H9 (cell line): ENCODE measurements at regions not wholly inside any gene's neighbourhood (a gene's known extent, or its start where the extent isn't known, plus 50 kb on each side); places are given as distances from the start of the nearest gene placed in this dataset.

Experiments
- DNase-seq: peaks from one replicate; pipeline ENCODE4 v3.0.0-alpha.2; 2017
- H2AFZ ChIP-seq: one replicate; pipeline ENCODE4 v1.6.1; 2013; ENCODE audit warnings: mild to moderate bottlenecking, low read length, control low read depth, moderate library complexity
- H2AK5ac ChIP-seq: 2 replicates; pipeline ENCODE4 v1.6.1; 2013; ENCODE audit warnings: low read length, control low read depth, mixed read lengths; ENCODE audit not compliant: insufficient read length
- H2BK120ac ChIP-seq: one replicate; pipeline ENCODE4 v1.6.1; 2013; ENCODE audit warnings: low read depth, mild to moderate bottlenecking, low read length, control low read depth, inconsistent platforms; ENCODE audit not compliant: poor library complexity, severe bottlenecking
- H2BK12ac ChIP-seq: 2 replicates; pipeline ENCODE4 v1.6.1; 2013; ENCODE audit warnings: low read length, control low read depth, mixed read lengths, low read depth; ENCODE audit not compliant: insufficient read length
- H2BK15ac ChIP-seq: 2 replicates; pipeline ENCODE4 v1.6.1; 2013; ENCODE audit warnings: low read depth, low read length, control low read depth
- H2BK20ac ChIP-seq: one replicate; pipeline ENCODE4 v1.6.1; 2013; ENCODE audit warnings: low read depth, mild to moderate bottlenecking, low read length, control low read depth, inconsistent platforms; ENCODE audit not compliant: poor library complexity, severe bottlenecking
- H2BK5ac ChIP-seq: 2 replicates; pipeline ENCODE4 v1.6.1; 2013; ENCODE audit warnings: low read length, control low read depth, mixed read lengths; ENCODE audit not compliant: insufficient read length
- H3K14ac ChIP-seq: 2 replicates; pipeline ENCODE4 v1.6.1; 2013; ENCODE audit warnings: low read length, control low read depth; ENCODE audit not compliant: insufficient read depth
- H3K18ac ChIP-seq: 2 replicates; pipeline ENCODE4 v1.6.1; 2013; ENCODE audit warnings: low read depth, mild to moderate bottlenecking, mixed read lengths, low read length, control low read depth; ENCODE audit not compliant: insufficient read length
- H3K23ac ChIP-seq: 2 replicates; pipeline ENCODE4 v1.6.1; 2013; ENCODE audit warnings: low read length, control low read depth, mixed read lengths, low read depth; ENCODE audit not compliant: insufficient read length
- H3K23me2 ChIP-seq: 2 replicates; pipeline ENCODE4 v1.6.1; 2013; ENCODE audit warnings: low read depth, mild to moderate bottlenecking, mixed read lengths, low read length, control low read depth; ENCODE audit not compliant: insufficient read length, poor library complexity, severe bottlenecking
- H3K27ac ChIP-seq: 2 replicates; pipeline ENCODE4 v1.5.1; 2013; ENCODE audit warnings: low read length, control low read depth, mixed read lengths, low read depth; ENCODE audit not compliant: insufficient read length
- H3K27me3 ChIP-seq: 2 replicates; pipeline ENCODE4 v1.6.1; 2013; ENCODE audit warnings: low read length, control low read depth, inconsistent platforms; ENCODE audit not compliant: insufficient read depth
- H3K4ac ChIP-seq: 2 replicates; pipeline ENCODE4 v1.6.1; 2013; ENCODE audit warnings: low read depth, mild to moderate bottlenecking, control low read depth, inconsistent platforms, low read length, moderate library complexity
- H3K4me1 ChIP-seq: 2 replicates; pipeline ENCODE4 v1.6.1; 2013; ENCODE audit warnings: low read length, control low read depth, inconsistent platforms; ENCODE audit not compliant: insufficient read depth
- H3K4me2 ChIP-seq: 2 replicates; pipeline ENCODE4 v1.6.1; 2013; ENCODE audit warnings: low read length, control low read depth, mixed read lengths; ENCODE audit not compliant: insufficient read length, insufficient read depth
- H3K56ac ChIP-seq: 2 replicates; pipeline ENCODE4 v1.6.1; 2013; ENCODE audit warnings: low read depth, mild to moderate bottlenecking, mixed read lengths, low read length, control low read depth; ENCODE audit not compliant: insufficient read length
- H3K79me1 ChIP-seq: 2 replicates; pipeline ENCODE4 v1.6.1; 2013; ENCODE audit warnings: low read depth, mild to moderate bottlenecking, moderate library complexity, low read length, control low read depth, inconsistent platforms; ENCODE audit not compliant: insufficient read depth, poor library complexity, severe bottlenecking
- H3K79me2 ChIP-seq: 2 replicates; pipeline ENCODE4 v1.6.1; 2013; ENCODE audit warnings: low read length, control low read depth, inconsistent platforms; ENCODE audit not compliant: insufficient read depth
- H3K9ac ChIP-seq: 2 replicates; pipeline ENCODE4 v1.6.1; 2013; ENCODE audit warnings: low read length, control low read depth, mixed read lengths; ENCODE audit not compliant: insufficient read length; ENCODE audit errors: extremely low read depth
- H3K9me3 ChIP-seq: one replicate; pipeline ENCODE4 v1.6.1; 2013; ENCODE audit warnings: low read depth, low read length, inconsistent platforms; ENCODE audit not compliant: control insufficient read depth
- H3T11ph ChIP-seq: one replicate; pipeline ENCODE4 v1.6.1; 2013; ENCODE audit warnings: mild to moderate bottlenecking, low read length, control low read depth, inconsistent platforms
- H4K20me1 ChIP-seq: one replicate; pipeline ENCODE4 v1.6.1; 2013; ENCODE audit not compliant: control insufficient read depth, insufficient read length, insufficient read depth
- H4K5ac ChIP-seq: 2 replicates; pipeline ENCODE4 v1.6.1; 2013; ENCODE audit warnings: low read depth, mild to moderate bottlenecking, mixed read lengths, low read length, control low read depth; ENCODE audit not compliant: insufficient read length
- H4K8ac ChIP-seq: replicated peaks from 2 replicates; pipeline ENCODE4 v1.6.1; 2013; ENCODE audit warnings: low read length, control low read depth, mixed read lengths, low read depth; ENCODE audit not compliant: insufficient read length
- H4K91ac ChIP-seq: 2 replicates; pipeline ENCODE4 v1.6.1; 2013; ENCODE audit warnings: low read depth, mild to moderate bottlenecking, moderate library complexity, mixed read lengths, low read length, control low read depth; ENCODE audit not compliant: insufficient read length
- H3K27ac Mint-ChIP-seq, 3 experiments: 2 replicates in 2 of 3; 3 replicates in 1 of 3; pipeline ENCODE4 v1.8.0; 2020 to 2021; ENCODE audit warnings: mixed read lengths in 3 of 3, mild to moderate bottlenecking in 1 of 3, moderate library complexity in 1 of 3
- H3K27me3 Mint-ChIP-seq: 2 replicates; pipeline ENCODE4 v1.8.0; 2021; ENCODE audit warnings: low read depth, mild to moderate bottlenecking, moderate library complexity, mixed read lengths
- H3K36me3 Mint-ChIP-seq, 3 experiments: 2 replicates in 2 of 3; 3 replicates in 1 of 3; pipeline ENCODE4 v1.8.0; 2020 to 2021; ENCODE audit warnings: low read depth in 3 of 3, mixed read lengths in 3 of 3; ENCODE audit not compliant: insufficient read depth in 1 of 3
- H3K4me1 Mint-ChIP-seq, 2 experiments: 2 replicates each; pipeline ENCODE4 v1.8.0; 2020; ENCODE audit warnings: mixed read lengths in 2 of 2
- H3K4me3 Mint-ChIP-seq, 2 experiments: 2 replicates in 1 of 2; 3 replicates in 1 of 2; pipeline ENCODE4 v1.8.0; 2020 to 2021; ENCODE audit warnings: mild to moderate bottlenecking in 2 of 2, mixed read lengths in 2 of 2, moderate library complexity in 1 of 2
- H3K9me3 Mint-ChIP-seq, 2 experiments: 2 replicates in 1 of 2; 3 replicates in 1 of 2; pipeline ENCODE4 v1.8.0; 2020; ENCODE audit warnings: mild to moderate bottlenecking in 2 of 2, mixed read lengths in 2 of 2, moderate library complexity in 1 of 2
- WGBS: extraction: QIAGEN DNeasy Blood & Tissue Kit; methylation state at CpG from one replicate; pipeline ENCODE4 v1.1.7; 2013; ENCODE audit warnings: missing lambda C conversion rate, low lambda C conversion rate, mixed read lengths; ENCODE audit not compliant: insufficient read length; ENCODE audit errors: extremely low coverage; 5-methylcytosine and 5-hydroxymethylcytosine counted together
- TF ChIP-seq, protein P1 (sequence below): fragments of 200-600 bp; sonication (generic); conservative IDR thresholded peaks from 3 replicates; pipeline ENCODE4 v1.8.0; 2021; ENCODE audit warnings: antibody characterized with exemption, mild to moderate bottlenecking

DNA sequence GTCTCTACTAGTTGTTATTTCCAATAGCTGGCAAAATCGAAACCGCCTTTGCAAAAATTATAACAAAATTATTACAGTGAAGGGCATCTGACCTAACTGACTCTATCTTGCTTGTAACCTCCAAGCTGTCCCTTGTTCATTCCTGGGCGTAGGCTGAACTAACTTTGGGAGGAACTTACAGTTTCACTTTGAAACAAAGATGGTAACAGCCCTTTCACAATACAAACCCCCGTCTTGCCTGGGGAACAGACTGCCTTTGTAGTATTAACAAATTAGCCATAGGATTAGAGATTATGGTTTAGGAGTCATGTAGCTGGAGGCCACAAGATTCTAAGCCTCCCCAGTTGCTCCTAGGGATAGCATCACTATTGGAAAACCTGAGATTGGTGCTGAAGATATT, 131.6 kb upstream of the HSD17B12 start:
- no CpG with 5 or more reads among the region's 4 CpGs for WGBS
- Histone ChIP-seq H2AFZ (no peak overlapping the region), H3K23me2 (no peaks in the 10 kb centered on the region), H3K9me3 (no peaks in the 10 kb centered on the region), H4K91ac (no peak overlapping the region), H3K27me3 (peaks cover 13% of the 10 kb centered on the region), H2BK5ac (no peak overlapping the region), H3K4ac (no peak overlapping the region), H3K23ac (no peak overlapping the region), H2BK15ac (no peak overlapping the region), H3K56ac (no peak overlapping the region), H3K79me1 (no peaks in the 10 kb centered on the region), H3T11ph (no peak overlapping the region), H3K79me2 (no peaks in the 10 kb centered on the region; the same call in 1 of the 2 replicates), H3K14ac (no peak overlapping the region), H4K20me1 (no peaks in the 10 kb centered on the region), H4K8ac (no peak overlapping the region), H3K4me2 (no peak overlapping the region), H2BK20ac (no peak overlapping the region), H3K18ac (no peak overlapping the region), H2BK120ac (no peak overlapping the region), H2AK5ac (no peak overlapping the region), H3K4me1 (peaks cover 3% of the 10 kb centered on the region; the same call in 1 of the 2 replicates), H3K9ac (no peak overlapping the region), H2BK12ac (no peak overlapping the region), H4K5ac (no peak overlapping the region), H3K27ac (no peak overlapping the region)
- Mint-ChIP-seq H3K4me3 (no peak overlapping the region), H3K27me3 (peaks cover 74% of the 10 kb centered on the region), H3K4me1 (peaks cover 23 to 24% of the 10 kb centered on the region in 2 experiments), H3K36me3 (peaks cover 0 to 5% (median 2%) of the 10 kb centered on the region in 3 experiments; a peak in 3 of 7 replicates), H3K27ac (no peak overlapping the region), H3K9me3 (peaks cover 2 to 4% of the 10 kb centered on the region in 2 experiments; a peak in 3 of 5 replicates)
- no peak for DNase-seq
- TF ChIP-seq, protein P1, sequence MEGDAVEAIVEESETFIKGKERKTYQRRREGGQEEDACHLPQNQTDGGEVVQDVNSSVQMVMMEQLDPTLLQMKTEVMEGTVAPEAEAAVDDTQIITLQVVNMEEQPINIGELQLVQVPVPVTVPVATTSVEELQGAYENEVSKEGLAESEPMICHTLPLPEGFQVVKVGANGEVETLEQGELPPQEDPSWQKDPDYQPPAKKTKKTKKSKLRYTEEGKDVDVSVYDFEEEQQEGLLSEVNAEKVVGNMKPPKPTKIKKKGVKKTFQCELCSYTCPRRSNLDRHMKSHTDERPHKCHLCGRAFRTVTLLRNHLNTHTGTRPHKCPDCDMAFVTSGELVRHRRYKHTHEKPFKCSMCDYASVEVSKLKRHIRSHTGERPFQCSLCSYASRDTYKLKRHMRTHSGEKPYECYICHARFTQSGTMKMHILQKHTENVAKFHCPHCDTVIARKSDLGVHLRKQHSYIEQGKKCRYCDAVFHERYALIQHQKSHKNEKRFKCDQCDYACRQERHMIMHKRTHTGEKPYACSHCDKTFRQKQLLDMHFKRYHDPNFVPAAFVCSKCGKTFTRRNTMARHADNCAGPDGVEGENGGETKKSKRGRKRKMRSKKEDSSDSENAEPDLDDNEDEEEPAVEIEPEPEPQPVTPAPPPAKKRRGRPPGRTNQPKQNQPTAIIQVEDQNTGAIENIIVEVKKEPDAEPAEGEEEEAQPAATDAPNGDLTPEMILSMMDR, result no peak
